CD8-positive, alpha-beta memory T cell (primary cell): ENCODE measurements at regions not wholly inside any gene's neighbourhood (a gene's known extent, or its start where the extent isn't known, plus 50 kb on each side); places are given as distances from the start of the nearest gene placed in this dataset.

Experiments
- CTCF ChIA-PET: fragments of 350-600 bp; sonication (Branson Sonifier 250); formaldehyde crosslinking; loops from one replicate; lab custom pipeline; 2021; ENCODE audit warnings: antibody characterized with exemption; lab: Charles Lee
- POLR2A ChIA-PET: fragments of 350-600 bp; sonication (Branson Sonifier 250); formaldehyde crosslinking; loops from one replicate; lab custom pipeline; 2021; ENCODE audit warnings: antibody characterized with exemption; lab: Charles Lee
- DNase-seq, 5 donors: peaks; one replicate each; pipeline versions ENCODE4 v3.0.0 to v3.0.0-alpha.2; 2020 to 2022; ENCODE audit warnings: mixed read lengths in 1 of 5
- H3K27ac ChIP-seq: one replicate; pipeline ENCODE4 v1.7.0; 2013; ENCODE audit warnings: low read depth, mild to moderate bottlenecking, low read length, moderate library complexity
- H3K27me3 ChIP-seq: 2 replicates; pipeline ENCODE4 v1.7.0; 2013; ENCODE audit warnings: low read length, mild to moderate bottlenecking; ENCODE audit not compliant: insufficient read depth, poor library complexity, severe bottlenecking
- H3K36me3 ChIP-seq: 2 replicates; pipeline ENCODE4 v1.7.0; 2013; ENCODE audit warnings: mild to moderate bottlenecking, low read length, moderate library complexity; ENCODE audit not compliant: insufficient read depth
- H3K4me1 ChIP-seq: 2 replicates; pipeline ENCODE4 v1.7.0; 2013; ENCODE audit warnings: mild to moderate bottlenecking, low read length, moderate library complexity; ENCODE audit not compliant: insufficient read depth
- H3K4me3 ChIP-seq: 2 replicates; pipeline ENCODE4 v1.7.0; 2013; ENCODE audit warnings: mild to moderate bottlenecking, low read length
- H3K9me3 ChIP-seq: 2 replicates; pipeline ENCODE4 v1.7.0; 2013; ENCODE audit warnings: mild to moderate bottlenecking, low read length
- H3K27ac Mint-ChIP-seq, 8 donors: one replicate each; pipeline ENCODE4 v1.8.0; 2020 to 2021; ENCODE audit warnings: mixed read lengths in 8 of 8, mild to moderate bottlenecking in 6 of 8, inconsistent platforms in 3 of 8, moderate library complexity in 3 of 8
- H3K27me3 Mint-ChIP-seq, 2 donors: one replicate each; pipeline ENCODE4 v1.8.0; 2020 to 2021; ENCODE audit warnings: mixed read lengths in 2 of 2, mild to moderate bottlenecking in 1 of 2, moderate library complexity in 1 of 2
- H3K36me3 Mint-ChIP-seq, 3 donors: one replicate each; pipeline ENCODE4 v1.8.0; 2020 to 2021; ENCODE audit warnings: mixed read lengths in 3 of 3, inconsistent platforms in 1 of 3, mild to moderate bottlenecking in 1 of 3
- H3K4me1 Mint-ChIP-seq, 3 donors: one replicate each; pipeline ENCODE4 v1.8.0; 2020 to 2021; ENCODE audit warnings: mixed read lengths in 3 of 3, inconsistent platforms in 1 of 3, mild to moderate bottlenecking in 1 of 3
- H3K4me3 Mint-ChIP-seq, 7 donors: one replicate each; pipeline ENCODE4 v1.8.0; 2020 to 2021; ENCODE audit warnings: mixed read lengths in 7 of 7, mild to moderate bottlenecking in 6 of 7, moderate library complexity in 4 of 7, inconsistent platforms in 2 of 7
- H3K9me3 Mint-ChIP-seq, 5 donors: one replicate each; pipeline ENCODE4 v1.8.0; 2020 to 2022; ENCODE audit warnings: mixed read lengths in 5 of 5, mild to moderate bottlenecking in 3 of 5, moderate library complexity in 2 of 5, inconsistent platforms in 1 of 5

DNA sequence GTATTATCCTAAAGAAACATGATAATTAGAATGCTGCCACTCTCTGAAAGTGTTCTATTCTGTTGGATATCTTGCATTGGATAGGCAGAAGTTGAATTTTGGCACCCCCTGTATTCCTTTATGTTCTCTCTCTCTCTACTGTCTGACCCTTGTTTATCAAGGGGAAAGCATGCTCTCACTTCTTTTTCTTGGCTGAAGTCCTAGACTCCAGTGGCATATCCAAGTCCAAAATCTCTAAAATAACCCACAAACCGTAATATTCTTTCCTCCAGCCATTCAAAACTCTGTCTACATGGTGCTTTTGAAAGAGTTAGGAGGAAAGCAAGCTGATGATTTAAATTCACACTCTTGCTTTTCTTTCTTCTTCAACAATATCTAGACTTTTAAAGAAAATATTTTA lies 669.7 kb downstream of the TDRD15 start:
- Mint-ChIP-seq H3K27ac (no peak overlapping the region), H3K9me3 (peaks cover 3 to 20% (median 10%) of the 10 kb centered on the region in 5 donors), H3K36me3 (no peaks in the 10 kb centered on the region), H3K27me3 (no peaks in the 10 kb centered on the region), H3K4me3 (no peak overlapping the region), H3K4me1 (no peaks in the 10 kb centered on the region)
- no peak overlapping the region for H3K27ac ChIP-seq
- ChIA-PET CTCF (no interaction called here), POLR2A (no interaction called here)
- H3K4me3 ChIP-seq, result no peak overlapping the region
- H3K36me3 ChIP-seq, result no peaks in the 10 kb centered on the region
- DNase-seq, result no peak
- H3K9me3 ChIP-seq, result no peaks in the 10 kb centered on the region
- H3K27me3 ChIP-seq, result no peaks in the 10 kb centered on the region
- H3K4me1 ChIP-seq, result no peaks in the 10 kb centered on the region

DNA sequence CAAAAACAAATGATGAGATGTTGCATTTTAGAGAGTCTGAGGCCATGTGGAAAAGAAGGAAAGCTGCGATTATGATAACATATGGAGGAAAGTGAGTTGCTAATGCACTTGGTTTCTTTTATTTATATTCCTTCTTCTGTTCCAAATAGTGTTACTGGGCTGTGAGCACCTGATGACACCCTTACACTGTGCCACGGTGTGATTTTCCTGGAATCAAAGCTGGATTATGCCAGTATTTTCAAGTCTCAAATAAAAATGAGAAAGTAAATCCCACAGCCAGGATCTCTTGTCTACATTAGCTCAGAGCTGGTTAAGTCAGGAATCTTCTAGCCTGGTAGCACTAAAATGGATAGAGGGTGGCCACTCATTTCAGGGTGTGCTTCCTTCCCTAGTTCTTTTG lies 670.8 kb downstream of the TDRD15 start:
- no peaks in the 10 kb centered on the region for H3K9me3 ChIP-seq
- no peak overlapping the region for H3K27ac ChIP-seq
- Mint-ChIP-seq H3K9me3 (peaks cover 3 to 21% (median 10%) of the 10 kb centered on the region in 5 donors), H3K4me1 (no peaks in the 10 kb centered on the region), H3K27me3 (no peaks in the 10 kb centered on the region), H3K27ac (no peak overlapping the region), H3K36me3 (no peaks in the 10 kb centered on the region), H3K4me3 (no peak overlapping the region)
- no peaks in the 10 kb centered on the region for H3K4me1 ChIP-seq
- H3K36me3 ChIP-seq, result no peaks in the 10 kb centered on the region
- ChIA-PET POLR2A (no interaction called here), CTCF (no interaction called here)
- no peak for DNase-seq
- no peaks in the 10 kb centered on the region for H3K27me3 ChIP-seq
- H3K4me3 ChIP-seq, result no peak overlapping the region

DNA sequence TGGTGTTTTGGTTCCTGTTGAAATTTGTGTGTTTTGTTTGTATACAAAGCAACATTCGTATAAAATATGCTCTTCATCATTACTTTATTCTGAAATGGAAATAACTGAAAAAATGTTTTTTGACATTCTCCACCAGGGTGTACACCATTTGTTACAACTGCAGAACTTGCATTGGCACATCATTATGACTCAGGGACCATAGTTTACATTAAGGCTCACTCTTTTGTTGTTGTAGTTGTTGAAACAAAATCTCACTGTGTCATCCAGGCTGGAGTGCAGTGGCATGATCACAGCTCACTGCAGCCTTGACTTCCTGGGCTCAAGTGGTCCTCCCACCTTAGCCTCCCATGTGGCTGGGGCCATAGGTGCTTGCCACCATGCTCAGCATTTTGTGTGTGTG lies 676.6 kb downstream of the TDRD15 start:
- H3K4me3 Mint-ChIP-seq, result no peak overlapping the region
- H3K36me3 Mint-ChIP-seq, result no peaks in the 10 kb centered on the region
- H3K4me1 Mint-ChIP-seq, result no peaks in the 10 kb centered on the region
- Histone ChIP-seq H3K36me3 (no peaks in the 10 kb centered on the region), H3K4me1 (no peaks in the 10 kb centered on the region), H3K9me3 (no peaks in the 10 kb centered on the region), H3K27me3 (no peaks in the 10 kb centered on the region), H3K4me3 (no peak overlapping the region), H3K27ac (no peak overlapping the region)
- H3K27ac Mint-ChIP-seq, result no peak overlapping the region
- H3K9me3 Mint-ChIP-seq, result peaks cover 3 to 18% (median 9%) of the 10 kb centered on the region in 5 donors
- ChIA-PET POLR2A (no interaction called here), CTCF (no interaction called here)
- no peak for DNase-seq
- no peaks in the 10 kb centered on the region for H3K27me3 Mint-ChIP-seq

DNA sequence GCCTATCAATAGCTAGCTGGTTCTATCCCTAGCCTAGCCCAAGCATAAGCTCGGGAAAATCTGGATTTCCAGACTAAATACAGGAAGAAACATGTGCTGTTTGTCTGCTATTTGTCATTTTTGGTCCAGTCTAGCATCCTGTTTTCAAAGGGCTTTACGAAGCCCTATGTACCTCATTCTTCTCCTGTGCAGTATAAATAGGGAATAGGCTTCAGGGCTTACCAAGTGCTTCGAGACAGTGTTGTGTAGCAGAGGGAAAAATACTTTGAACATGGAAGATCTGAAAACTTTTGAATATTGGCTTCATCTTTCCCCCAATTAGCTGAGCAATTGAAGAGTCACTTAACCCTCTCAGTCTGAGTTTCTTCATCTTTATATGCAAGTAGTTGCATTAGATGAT lies 679.8 kb downstream of the TDRD15 start:
- Mint-ChIP-seq H3K4me1 (no peaks in the 10 kb centered on the region), H3K27me3 (no peaks in the 10 kb centered on the region), H3K27ac (no peak overlapping the region), H3K4me3 (no peak overlapping the region), H3K36me3 (no peaks in the 10 kb centered on the region), H3K9me3 (peaks cover 0 to 12% (median 8%) of the 10 kb centered on the region in 5 donors)
- no peak for DNase-seq
- Histone ChIP-seq H3K27ac (no peak overlapping the region), H3K4me3 (no peak overlapping the region), H3K27me3 (no peaks in the 10 kb centered on the region), H3K9me3 (no peaks in the 10 kb centered on the region), H3K4me1 (no peaks in the 10 kb centered on the region), H3K36me3 (no peaks in the 10 kb centered on the region)
- ChIA-PET CTCF (no interaction called here), POLR2A (no interaction called here)

DNA sequence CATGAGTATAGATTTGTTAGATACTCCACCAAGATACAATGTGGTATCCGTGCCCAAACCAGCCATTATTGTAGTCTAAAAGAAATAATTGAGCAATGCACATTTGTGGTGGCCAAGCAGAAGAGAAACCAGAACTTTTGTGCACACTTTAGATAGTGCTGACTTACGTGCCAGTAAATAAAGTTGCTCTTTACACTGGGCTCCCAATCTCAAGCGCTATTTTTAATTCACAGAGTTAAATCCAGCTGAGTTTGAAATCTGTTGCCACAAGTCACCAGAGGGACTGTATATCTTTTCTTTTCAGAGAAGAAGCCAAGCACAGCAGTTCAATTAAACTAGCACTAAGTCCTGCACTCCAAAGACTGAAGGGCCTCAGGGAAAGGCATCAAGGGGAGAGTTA lies 680.4 kb downstream of the TDRD15 start:
- Histone ChIP-seq H3K27me3 (no peaks in the 10 kb centered on the region), H3K9me3 (no peaks in the 10 kb centered on the region), H3K27ac (no peak overlapping the region), H3K4me3 (no peak overlapping the region), H3K4me1 (no peaks in the 10 kb centered on the region), H3K36me3 (no peaks in the 10 kb centered on the region)
- ChIA-PET CTCF (no interaction called here), POLR2A (no interaction called here)
- Mint-ChIP-seq H3K27ac (no peak overlapping the region), H3K4me3 (no peak overlapping the region), H3K36me3 (no peaks in the 10 kb centered on the region), H3K27me3 (no peaks in the 10 kb centered on the region), H3K9me3 (peaks cover 0 to 13% (median 8%) of the 10 kb centered on the region in 5 donors), H3K4me1 (no peaks in the 10 kb centered on the region)
- DNase-seq, result no peak

DNA sequence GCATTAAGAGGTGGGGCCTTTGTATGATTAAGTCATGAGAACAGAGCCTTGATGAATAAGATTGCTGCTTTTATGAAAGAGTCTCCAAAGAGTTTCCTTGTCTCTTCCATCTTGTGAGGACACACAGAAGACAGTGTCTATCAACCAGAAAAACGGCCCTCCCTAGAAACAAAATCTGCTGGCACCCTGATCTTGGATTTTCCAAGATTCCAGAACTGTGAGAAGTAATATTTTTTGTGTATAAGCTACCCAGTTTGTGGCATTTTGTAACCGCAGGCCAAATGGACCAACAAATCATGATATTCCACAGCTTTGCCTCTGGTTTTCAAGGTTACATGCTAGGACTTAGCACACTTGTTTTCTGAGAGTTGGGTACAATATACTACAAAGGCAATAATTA lies 687.8 kb downstream of the TDRD15 start:
- Mint-ChIP-seq H3K4me1 (no peaks in the 10 kb centered on the region), H3K27me3 (no peaks in the 10 kb centered on the region), H3K9me3 (peaks cover 0 to 12% (median 11%) of the 10 kb centered on the region in 5 donors), H3K36me3 (no peaks in the 10 kb centered on the region), H3K27ac (no peak overlapping the region), H3K4me3 (no peak overlapping the region)
- Histone ChIP-seq H3K4me1 (no peaks in the 10 kb centered on the region), H3K27me3 (no peaks in the 10 kb centered on the region), H3K4me3 (no peak overlapping the region), H3K9me3 (no peaks in the 10 kb centered on the region), H3K27ac (no peak overlapping the region), H3K36me3 (no peaks in the 10 kb centered on the region)
- ChIA-PET CTCF (no interaction called here), POLR2A (no interaction called here)
- no peak for DNase-seq

DNA sequence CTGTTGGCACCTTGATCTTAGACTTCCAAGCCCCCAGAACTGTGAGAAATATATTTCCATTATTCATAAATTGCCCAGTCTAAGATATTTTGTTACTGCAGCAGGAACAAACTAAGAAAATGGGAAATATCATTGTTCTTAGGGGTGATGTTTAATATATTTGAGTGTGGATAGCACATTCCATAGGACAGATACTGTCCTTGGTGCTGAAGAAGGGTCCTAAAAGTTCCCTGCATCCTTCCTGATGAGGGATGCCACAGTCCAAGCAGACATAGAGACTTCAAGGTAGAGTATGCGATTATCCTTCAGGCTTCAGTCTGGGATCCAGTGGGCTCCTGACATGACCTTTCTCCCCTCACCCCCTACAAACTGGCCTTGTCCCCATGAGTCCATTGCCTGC lies 689.0 kb downstream of the TDRD15 start:
- Mint-ChIP-seq H3K27me3 (no peaks in the 10 kb centered on the region), H3K4me1 (no peaks in the 10 kb centered on the region), H3K4me3 (no peak overlapping the region), H3K27ac (no peak overlapping the region), H3K36me3 (no peaks in the 10 kb centered on the region), H3K9me3 (peaks cover 0 to 16% (median 11%) of the 10 kb centered on the region in 5 donors)
- DNase-seq, result no peak
- Histone ChIP-seq H3K9me3 (no peaks in the 10 kb centered on the region), H3K27ac (no peak overlapping the region), H3K36me3 (no peaks in the 10 kb centered on the region), H3K4me1 (no peaks in the 10 kb centered on the region), H3K4me3 (no peak overlapping the region), H3K27me3 (no peaks in the 10 kb centered on the region)
- POLR2A ChIA-PET, result no interaction called here
- CTCF ChIA-PET, result no interaction called here

DNA sequence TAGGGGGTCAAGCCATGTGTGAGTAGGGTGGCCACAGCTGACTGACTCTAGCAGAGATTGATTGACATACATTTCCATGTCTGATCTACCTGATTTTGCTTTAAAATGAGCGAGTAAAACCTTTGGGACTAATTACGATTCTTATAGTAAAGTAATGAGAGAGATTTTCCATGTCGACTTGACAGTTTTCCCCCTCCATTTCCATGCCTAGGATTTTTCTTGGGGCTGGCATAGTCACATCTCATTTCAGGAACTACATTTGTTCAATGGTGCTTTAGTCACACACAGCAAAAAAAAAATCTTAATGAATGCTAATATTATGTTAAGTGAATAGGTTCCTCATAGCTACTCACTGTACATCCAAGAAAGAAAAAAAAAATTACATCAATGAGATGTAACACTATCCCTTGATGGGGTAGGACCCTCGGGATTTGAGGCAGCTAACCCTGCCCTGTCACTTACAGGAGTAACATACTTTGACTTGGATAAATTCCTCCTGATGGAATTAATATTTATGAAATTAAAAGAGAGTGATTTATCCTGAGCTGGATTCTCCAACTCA lies 690.9 kb downstream of the TDRD15 start:
- DNase-seq, result no peak
- H3K36me3 Mint-ChIP-seq, result no peaks in the 10 kb centered on the region
- Histone ChIP-seq H3K4me1 (no peaks in the 10 kb centered on the region), H3K9me3 (no peaks in the 10 kb centered on the region), H3K4me3 (no peak overlapping the region), H3K27me3 (no peaks in the 10 kb centered on the region), H3K27ac (no peak overlapping the region), H3K36me3 (no peaks in the 10 kb centered on the region)
- H3K4me1 Mint-ChIP-seq, result no peaks in the 10 kb centered on the region
- peaks cover 3 to 20% (median 11%) of the 10 kb centered on the region in 5 donors for H3K9me3 Mint-ChIP-seq
- H3K27me3 Mint-ChIP-seq, result no peaks in the 10 kb centered on the region
- CTCF ChIA-PET, result no interaction called here
- H3K4me3 Mint-ChIP-seq, result no peak overlapping the region
- POLR2A ChIA-PET, result no interaction called here
- no peak overlapping the region for H3K27ac Mint-ChIP-seq
